Stimulated activated naive B cell treated with anti-CD40 and anti-IgM and Interleukin-4, amounts not matched to agents 10 μg/mL and 1 μg/mL and 100 μg/mL, for 72 hours (primary cell): ENCODE measurements at regions not wholly inside any gene's neighbourhood (a gene's known extent, or its start where the extent isn't known, plus 50 kb on each side); places are given as distances from the start of the nearest gene placed in this dataset.

Experiments
- ATAC-seq, 2 donors: fragments of 150-1000 bp; cut with Tn5 transposase; replicated peaks; 2 replicates each; pipeline ENCODE4 v1.10.0; 2021; ENCODE audit warnings: moderate library complexity in 1 of 2
- DNase-seq: peaks from one replicate; pipeline ENCODE4 v3.0.0; 2021
- H3K27ac Mint-ChIP-seq: one replicate; pipeline ENCODE4 v1.8.0; 2022; ENCODE audit warnings: mild to moderate bottlenecking, mixed read lengths
- H3K27me3 Mint-ChIP-seq, 2 donors: one replicate each; pipeline ENCODE4 v1.8.0; 2022; ENCODE audit warnings: mixed read lengths in 2 of 2
- H3K36me3 Mint-ChIP-seq, 2 donors: one replicate each; pipeline ENCODE4 v1.8.0; 2022; ENCODE audit warnings: mixed read lengths in 2 of 2, mild to moderate bottlenecking in 1 of 2
- H3K4me1 Mint-ChIP-seq, 2 donors: one replicate each; pipeline ENCODE4 v1.8.0; 2022; ENCODE audit warnings: mixed read lengths in 2 of 2, mild to moderate bottlenecking in 1 of 2
- H3K4me3 Mint-ChIP-seq, 2 donors: one replicate each; pipeline ENCODE4 v1.8.0; 2022; ENCODE audit warnings: mild to moderate bottlenecking in 2 of 2, mixed read lengths in 2 of 2, moderate library complexity in 1 of 2
- H3K9me3 Mint-ChIP-seq, 2 donors: one replicate each; pipeline ENCODE4 v1.8.0; 2022; ENCODE audit warnings: mixed read lengths in 2 of 2, mild to moderate bottlenecking in 1 of 2

- peaks cover under 1 to 6% of the 10 kb centered on the region in 2 donors for H3K27me3 Mint-ChIP-seq
- peaks cover 15 to 28% of the 10 kb centered on the region in 2 donors for H3K4me1 Mint-ChIP-seq
- peaks cover 0 to 3% of the 10 kb centered on the region in 2 donors for H3K9me3 Mint-ChIP-seq
- peaks cover 0 to 2% of the 10 kb centered on the region in 2 donors for H3K36me3 Mint-ChIP-seq
- no peak overlapping the region for H3K4me3 Mint-ChIP-seq
- H3K27ac Mint-ChIP-seq = no peak overlapping the region
- DNase-seq (no peak), ATAC-seq (no peak)
These were observed 360.1 kb downstream of the TNS3 start for GRCh38 chr7:47221826-47222225.

- Mint-ChIP-seq H3K9me3 (no peaks in the 10 kb centered on the region), H3K4me3 (no peak overlapping the region), H3K27me3 (peaks cover 0 to 6% of the 10 kb centered on the region in 2 donors), H3K36me3 (no peaks in the 10 kb centered on the region), H3K27ac (no peak overlapping the region), H3K4me1 (peaks cover 3 to 9% of the 10 kb centered on the region in 2 donors)
- no peak for ATAC-seq
- DNase-seq = no peak
These were observed 363.3 kb downstream of the TNS3 start for GRCh38 chr7:47218378-47219176.

- peaks cover 3 to 9% of the 10 kb centered on the region in 2 donors for H3K4me1 Mint-ChIP-seq
- H3K4me3 Mint-ChIP-seq = no peak overlapping the region
- ATAC-seq = peak in 1 of 2 donors; percentile 34
- H3K36me3 Mint-ChIP-seq = no peaks in the 10 kb centered on the region
- no peaks in the 10 kb centered on the region for H3K9me3 Mint-ChIP-seq
- no peak for DNase-seq
- H3K27me3 Mint-ChIP-seq = peaks cover 0 to 9% of the 10 kb centered on the region in 2 donors
- no peak overlapping the region for H3K27ac Mint-ChIP-seq
These were observed 364.1 kb downstream of the TNS3 start for GRCh38 chr7:47217570-47218360.

- Mint-ChIP-seq H3K4me3 (no peak overlapping the region), H3K36me3 (no peaks in the 10 kb centered on the region), H3K27me3 (peaks cover 0 to 13% of the 10 kb centered on the region in 2 donors), H3K9me3 (no peaks in the 10 kb centered on the region), H3K4me1 (peaks cover 3 to 9% of the 10 kb centered on the region in 2 donors), H3K27ac (no peak overlapping the region)
- DNase-seq (no peak), ATAC-seq (no peak)
These were observed 364.8 kb downstream of the TNS3 start for GRCh38 chr7:47217086-47217485.

- Mint-ChIP-seq H3K36me3 (no peaks in the 10 kb centered on the region), H3K9me3 (no peaks in the 10 kb centered on the region), H3K27me3 (peaks cover 0 to 14% of the 10 kb centered on the region in 2 donors), H3K27ac (no peak overlapping the region), H3K4me3 (no peak overlapping the region), H3K4me1 (peaks cover 4 to 9% of the 10 kb centered on the region in 2 donors)
- DNase-seq (no peak), ATAC-seq (no peak)
These were observed 365.5 kb downstream of the TNS3 start for GRCh38 chr7:47216439-47216838.

- no peaks in the 10 kb centered on the region for H3K9me3 Mint-ChIP-seq
- no peak overlapping the region for H3K27ac Mint-ChIP-seq
- H3K36me3 Mint-ChIP-seq = no peaks in the 10 kb centered on the region
- H3K4me3 Mint-ChIP-seq = no peak overlapping the region
- peaks cover 5 to 9% of the 10 kb centered on the region in 2 donors for H3K4me1 Mint-ChIP-seq
- DNase-seq = no peak
- peaks cover 0 to 14% of the 10 kb centered on the region in 2 donors for H3K27me3 Mint-ChIP-seq
- no peak for ATAC-seq
These were observed 366.3 kb downstream of the TNS3 start for GRCh38 chr7:47215640-47216039.

GRCh38 chr7:47215049-47215448 lies 366.9 kb downstream of the TNS3 start:
- Mint-ChIP-seq H3K36me3 (no peaks in the 10 kb centered on the region), H3K27ac (no peak overlapping the region), H3K9me3 (peaks cover 0 to 1% of the 10 kb centered on the region in 2 donors), H3K27me3 (peaks cover 0 to 14% of the 10 kb centered on the region in 2 donors), H3K4me1 (peaks cover 5 to 9% of the 10 kb centered on the region in 2 donors), H3K4me3 (no peak overlapping the region)
- DNase-seq (no peak), ATAC-seq (no peak)

- Mint-ChIP-seq H3K4me1 (peaks cover 5 to 9% of the 10 kb centered on the region in 2 donors), H3K27me3 (peaks cover 0 to 7% of the 10 kb centered on the region in 2 donors), H3K27ac (peak overlapping the region; percentile 67), H3K4me3 (no peak overlapping the region), H3K36me3 (no peaks in the 10 kb centered on the region), H3K9me3 (peaks cover 0 to 2% of the 10 kb centered on the region in 2 donors)
- ATAC-seq (no peak), DNase-seq (no peak)
These were observed 368.6 kb downstream of the TNS3 start for GRCh38 chr7:47213276-47213675.

- Mint-ChIP-seq H3K9me3 (peaks cover 0 to 2% of the 10 kb centered on the region in 2 donors), H3K27me3 (peaks cover 0 to 7% of the 10 kb centered on the region in 2 donors), H3K4me1 (peaks cover 0 to 2% of the 10 kb centered on the region in 2 donors), H3K36me3 (no peaks in the 10 kb centered on the region), H3K4me3 (no peak overlapping the region), H3K27ac (no peak overlapping the region)
- ATAC-seq = no peak
- DNase-seq = no peak
These were observed 370.4 kb downstream of the TNS3 start for GRCh38 chr7:47211519-47211973.

GRCh38 chr7:47210281-47210854 lies 371.5 kb downstream of the TNS3 start:
- H3K36me3 Mint-ChIP-seq = no peaks in the 10 kb centered on the region
- H3K4me3 Mint-ChIP-seq = no peak overlapping the region
- DNase-seq (no peak), ATAC-seq (no peak)
- H3K9me3 Mint-ChIP-seq = peaks cover 0 to 2% of the 10 kb centered on the region in 2 donors
- no peak overlapping the region for H3K27ac Mint-ChIP-seq
- peaks cover 0 to 2% of the 10 kb centered on the region in 2 donors for H3K4me1 Mint-ChIP-seq
- H3K27me3 Mint-ChIP-seq = peaks cover 0 to 7% of the 10 kb centered on the region in 2 donors

- peaks cover 0 to 2% of the 10 kb centered on the region in 2 donors for H3K4me1 Mint-ChIP-seq
- peaks cover 0 to 2% of the 10 kb centered on the region in 2 donors for H3K9me3 Mint-ChIP-seq
- H3K27me3 Mint-ChIP-seq = peaks cover 0 to 5% of the 10 kb centered on the region in 2 donors
- no peaks in the 10 kb centered on the region for H3K36me3 Mint-ChIP-seq
- H3K27ac Mint-ChIP-seq = no peak overlapping the region
- H3K4me3 Mint-ChIP-seq = no peak overlapping the region
- ATAC-seq (no peak), DNase-seq (no peak)
These were observed 374.0 kb downstream of the TNS3 start for GRCh38 chr7:47207956-47208355.

GRCh38 chr7:47204709-47205108 lies 377.2 kb downstream of the TNS3 start:
- Mint-ChIP-seq H3K36me3 (no peaks in the 10 kb centered on the region), H3K9me3 (no peaks in the 10 kb centered on the region)

GRCh38 chr7:47202146-47202783 lies 379.6 kb downstream of the TNS3 start:
- no peak overlapping the region for H3K27ac Mint-ChIP-seq
- no peaks in the 10 kb centered on the region for H3K4me1 Mint-ChIP-seq
- ATAC-seq (no peak), DNase-seq (no peak)
- no peaks in the 10 kb centered on the region for H3K9me3 Mint-ChIP-seq
- H3K4me3 Mint-ChIP-seq = no peak overlapping the region
- H3K27me3 Mint-ChIP-seq = peaks cover 0 to 5% of the 10 kb centered on the region in 2 donors
- no peaks in the 10 kb centered on the region for H3K36me3 Mint-ChIP-seq

More at GRCh38 chr7:47204709-47205108, 377.2 kb downstream of the TNS3 start:
- DNase-seq (no peak), ATAC-seq (no peak)
- Mint-ChIP-seq H3K27ac (no peak overlapping the region), H3K4me1 (no peaks in the 10 kb centered on the region), H3K4me3 (no peak overlapping the region), H3K27me3 (peaks cover 0 to 5% of the 10 kb centered on the region in 2 donors)

- Mint-ChIP-seq H3K27ac (no peak overlapping the region), H3K27me3 (peaks cover 0 to 11% of the 10 kb centered on the region in 2 donors), H3K36me3 (no peaks in the 10 kb centered on the region), H3K4me3 (no peak overlapping the region), H3K4me1 (no peaks in the 10 kb centered on the region), H3K9me3 (no peaks in the 10 kb centered on the region)
- DNase-seq = no peak
- no peak for ATAC-seq
These were observed 383.8 kb downstream of the TNS3 start for GRCh38 chr7:47198159-47198558.
